HEK293 (cell line): ENCODE measurements at regions not wholly inside any gene's neighbourhood (a gene's known extent, or its start where the extent isn't known, plus 50 kb on each side); places are given as distances from the start of the nearest gene placed in this dataset.

Experiments
- CTCF ChIA-PET: fragments of 350-600 bp; formaldehyde crosslinking; extraction: SDS; loops from one replicate; lab custom pipeline; 2021; ENCODE audit warnings: antibody characterized with exemption; lab: Yijun Ruan, JAX
- POLR2A ChIA-PET: fragments of 300-600 bp; formaldehyde crosslinking; extraction: SDS; loops from one replicate; lab custom pipeline; 2020; ENCODE audit warnings: antibody characterized with exemption, inconsistent platforms; lab: Yijun Ruan, JAX
- H3K27ac ChIP-seq: fragments of 200-500 bp; sonication (Bioruptor generic); 2 replicates; pipeline ENCODE4 v1.5.1; 2014; ENCODE audit warnings: low read depth, low read length, control low read depth, inconsistent platforms; ENCODE audit errors: extremely low read depth
- H3K36me3 ChIP-seq, 2 experiments: fragments of 200-500 bp in 1 of 2; sonication (Bioruptor generic) in 1 of 2; 1 replicate in 1 of 2; 2 replicates in 1 of 2; pipeline ENCODE4 v1.5.1; 2014 to 2017; ENCODE audit warnings: inconsistent platforms in 2 of 2, low read length in 2 of 2; ENCODE audit not compliant: control insufficient read depth in 2 of 2, insufficient read depth in 1 of 2
- H3K4me1 ChIP-seq: fragments of 200-500 bp; sonication (Bioruptor generic); 2 replicates; pipeline ENCODE4 v1.5.1; 2014; ENCODE audit warnings: mild to moderate bottlenecking, low read length, inconsistent platforms; ENCODE audit not compliant: control insufficient read depth, insufficient read depth
- H3K4me3 ChIP-seq: 2 replicates; pipeline ENCODE4 v1.5.1; 2011; ENCODE audit warnings: low read depth, mild to moderate bottlenecking, control low read depth, low read length, moderate library complexity
- H3K9me3 ChIP-seq: fragments of 200-500 bp; sonication (Bioruptor generic); 2 replicates; pipeline ENCODE4 v1.5.1; 2014; ENCODE audit warnings: low read depth, low read length, inconsistent platforms; ENCODE audit not compliant: control insufficient read depth, insufficient read depth
- OSR2 ChIP-seq: fragments of 450-650 bp; formaldehyde crosslinking; IDR thresholded peaks from 2 replicates; pipeline ENCODE4 v1.5.1; 2016; ENCODE audit warnings: missing biosample characterization, missing genetic modification characterization
- OVOL3 ChIP-seq: fragments of 450-650 bp; formaldehyde crosslinking; IDR thresholded peaks from 2 replicates; pipeline ENCODE4 v1.5.1; 2016; ENCODE audit warnings: missing biosample characterization, missing genetic modification characterization
- RBAK ChIP-seq: fragments of 450-650 bp; formaldehyde crosslinking; IDR thresholded peaks from 2 replicates; pipeline ENCODE4 v1.5.1; 2016; ENCODE audit warnings: missing biosample characterization, missing genetic modification characterization
- ZBTB20 ChIP-seq: fragments of 450-650 bp; formaldehyde crosslinking; IDR thresholded peaks from 2 replicates; pipeline ENCODE4 v1.5.1; 2016; ENCODE audit warnings: missing biosample characterization, missing genetic modification characterization
- ZEB2 ChIP-seq: fragments of 450-650 bp; formaldehyde crosslinking; IDR thresholded peaks from 2 replicates; pipeline ENCODE4 v1.5.1; 2016; ENCODE audit warnings: missing biosample characterization, missing genetic modification characterization
- ZFP3 ChIP-seq: fragments of 450-650 bp; formaldehyde crosslinking; IDR thresholded peaks from 2 replicates; pipeline ENCODE4 v1.5.1; 2016; ENCODE audit warnings: low read depth, missing biosample characterization, missing genetic modification characterization
- ZNF112 ChIP-seq: fragments of 450-650 bp; formaldehyde crosslinking; IDR thresholded peaks from 2 replicates; pipeline ENCODE4 v1.5.0; 2017; ENCODE audit warnings: missing biosample characterization, missing genetic modification characterization
- ZNF16 ChIP-seq: fragments of 450-650 bp; formaldehyde crosslinking; IDR thresholded peaks from 2 replicates; pipeline ENCODE4 v1.5.1; 2016; ENCODE audit warnings: low read depth, missing biosample characterization, missing genetic modification characterization
- ZNF266 ChIP-seq: fragments of 450-650 bp; formaldehyde crosslinking; IDR thresholded peaks from 2 replicates; pipeline ENCODE4 v1.5.1; 2016; ENCODE audit warnings: missing biosample characterization, missing genetic modification characterization, low read depth
- ZNF37A ChIP-seq: fragments of 450-650 bp; IDR thresholded peaks from 2 replicates; pipeline ENCODE4 v1.5.1; 2018; ENCODE audit warnings: missing biosample characterization, missing genetic modification characterization
- ZNF426 ChIP-seq: fragments of 450-650 bp; formaldehyde crosslinking; IDR thresholded peaks from 2 replicates; pipeline ENCODE4 v1.5.1; 2017; ENCODE audit warnings: missing biosample characterization, missing genetic modification characterization, mild to moderate bottlenecking, inconsistent platforms, moderate library complexity
- ZNF48 ChIP-seq: fragments of 450-650 bp; formaldehyde crosslinking; IDR thresholded peaks from 2 replicates; pipeline ENCODE4 v1.5.1; 2016; ENCODE audit warnings: missing biosample characterization, missing genetic modification characterization
- ZNF670 ChIP-seq: fragments of 450-650 bp; formaldehyde crosslinking; IDR thresholded peaks from 2 replicates; pipeline ENCODE4 v1.5.1; 2016; ENCODE audit warnings: missing biosample characterization, missing genetic modification characterization, low read depth
- ZNF747 ChIP-seq: fragments of 450-650 bp; formaldehyde crosslinking; IDR thresholded peaks from 2 replicates; pipeline ENCODE4 v1.5.1; 2016; ENCODE audit warnings: missing biosample characterization, missing genetic modification characterization
- ZNF76 ChIP-seq: fragments of 450-650 bp; formaldehyde crosslinking; IDR thresholded peaks from 2 replicates; pipeline ENCODE4; 2016; ENCODE audit warnings: low read depth, missing biosample characterization, missing genetic modification characterization, borderline replicate concordance
- ZNF791 ChIP-seq: fragments of 450-650 bp; formaldehyde crosslinking; IDR thresholded peaks from 2 replicates; pipeline ENCODE4 v1.5.1; 2016; ENCODE audit warnings: missing biosample characterization, missing genetic modification characterization
- TF ChIP-seq, protein P1 (sequence below): fragments of 450-650 bp; formaldehyde crosslinking; IDR thresholded peaks from 2 replicates; pipeline ENCODE4 v1.5.1; 2016; ENCODE audit warnings: missing biosample characterization, missing genetic modification characterization
- TF ChIP-seq, protein P2 (sequence below): fragments of 450-650 bp; IDR thresholded peaks from 2 replicates; pipeline ENCODE4 v1.5.1; 2018; ENCODE audit warnings: missing biosample characterization, mild to moderate bottlenecking, missing genetic modification characterization
- TF ChIP-seq, protein P3 (sequence below): fragments of 450-650 bp; formaldehyde crosslinking; IDR thresholded peaks from 2 replicates; pipeline ENCODE4 v1.5.1; 2016; ENCODE audit warnings: missing biosample characterization, missing genetic modification characterization
- TF ChIP-seq, protein P4 (sequence below): fragments of 450-650 bp; formaldehyde crosslinking; IDR thresholded peaks from 2 replicates; pipeline ENCODE4 v1.5.1; 2016; ENCODE audit warnings: missing biosample characterization, missing genetic modification characterization, borderline replicate concordance

DNA sequence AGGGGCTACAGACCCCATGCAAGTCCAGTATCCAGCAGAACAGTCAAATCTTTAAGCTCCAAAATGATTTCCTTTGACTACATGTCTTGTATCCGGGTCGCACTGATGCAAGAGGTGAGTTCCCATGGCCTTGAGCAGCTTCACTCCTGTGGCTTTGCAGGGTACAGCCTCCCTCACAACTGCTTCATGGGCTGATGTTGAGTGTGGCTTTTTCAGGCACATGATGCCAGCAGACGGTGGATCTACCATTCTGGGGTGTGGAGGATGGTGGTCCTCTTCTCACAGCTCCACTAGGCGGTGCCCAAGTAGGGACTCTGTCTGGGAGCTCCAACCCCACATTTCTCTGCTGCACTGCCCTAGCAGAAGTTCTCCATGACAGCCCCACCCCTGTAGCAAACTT is 208.4 kb downstream of the INSIG2 start (continued):
- TF ChIP-seq, protein P1, sequence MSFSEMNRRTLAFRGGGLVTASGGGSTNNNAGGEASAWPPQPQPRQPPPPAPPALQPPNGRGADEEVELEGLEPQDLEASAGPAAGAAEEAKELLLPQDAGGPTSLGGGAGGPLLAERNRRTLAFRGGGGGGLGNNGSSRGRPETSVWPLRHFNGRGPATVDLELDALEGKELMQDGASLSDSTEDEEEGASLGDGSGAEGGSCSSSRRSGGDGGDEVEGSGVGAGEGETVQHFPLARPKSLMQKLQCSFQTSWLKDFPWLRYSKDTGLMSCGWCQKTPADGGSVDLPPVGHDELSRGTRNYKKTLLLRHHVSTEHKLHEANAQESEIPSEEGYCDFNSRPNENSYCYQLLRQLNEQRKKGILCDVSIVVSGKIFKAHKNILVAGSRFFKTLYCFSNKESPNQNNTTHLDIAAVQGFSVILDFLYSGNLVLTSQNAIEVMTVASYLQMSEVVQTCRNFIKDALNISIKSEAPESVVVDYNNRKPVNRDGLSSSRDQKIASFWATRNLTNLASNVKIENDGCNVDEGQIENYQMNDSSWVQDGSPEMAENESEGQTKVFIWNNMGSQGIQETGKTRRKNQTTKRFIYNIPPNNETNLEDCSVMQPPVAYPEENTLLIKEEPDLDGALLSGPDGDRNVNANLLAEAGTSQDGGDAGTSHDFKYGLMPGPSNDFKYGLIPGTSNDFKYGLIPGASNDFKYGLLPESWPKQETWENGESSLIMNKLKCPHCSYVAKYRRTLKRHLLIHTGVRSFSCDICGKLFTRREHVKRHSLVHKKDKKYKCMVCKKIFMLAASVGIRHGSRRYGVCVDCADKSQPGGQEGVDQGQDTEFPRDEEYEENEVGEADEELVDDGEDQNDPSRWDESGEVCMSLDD, result no peak
- TF ChIP-seq ZNF16 (tag by site-specific recombination) (no peak), ZEB2 (tag by site-specific recombination) (no peak), RBAK (tag by site-specific recombination) (no peak), ZBTB20 (tag by site-specific recombination) (no peak), OSR2 (tag by site-specific recombination) (no peak)
- TF ChIP-seq, protein P2, sequence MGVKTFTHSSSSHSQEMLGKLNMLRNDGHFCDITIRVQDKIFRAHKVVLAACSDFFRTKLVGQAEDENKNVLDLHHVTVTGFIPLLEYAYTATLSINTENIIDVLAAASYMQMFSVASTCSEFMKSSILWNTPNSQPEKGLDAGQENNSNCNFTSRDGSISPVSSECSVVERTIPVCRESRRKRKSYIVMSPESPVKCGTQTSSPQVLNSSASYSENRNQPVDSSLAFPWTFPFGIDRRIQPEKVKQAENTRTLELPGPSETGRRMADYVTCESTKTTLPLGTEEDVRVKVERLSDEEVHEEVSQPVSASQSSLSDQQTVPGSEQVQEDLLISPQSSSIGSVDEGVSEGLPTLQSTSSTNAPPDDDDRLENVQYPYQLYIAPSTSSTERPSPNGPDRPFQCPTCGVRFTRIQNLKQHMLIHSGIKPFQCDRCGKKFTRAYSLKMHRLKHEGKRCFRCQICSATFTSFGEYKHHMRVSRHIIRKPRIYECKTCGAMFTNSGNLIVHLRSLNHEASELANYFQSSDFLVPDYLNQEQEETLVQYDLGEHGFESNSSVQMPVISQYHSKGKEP (tag by site-specific recombination), result no peak

DNA sequence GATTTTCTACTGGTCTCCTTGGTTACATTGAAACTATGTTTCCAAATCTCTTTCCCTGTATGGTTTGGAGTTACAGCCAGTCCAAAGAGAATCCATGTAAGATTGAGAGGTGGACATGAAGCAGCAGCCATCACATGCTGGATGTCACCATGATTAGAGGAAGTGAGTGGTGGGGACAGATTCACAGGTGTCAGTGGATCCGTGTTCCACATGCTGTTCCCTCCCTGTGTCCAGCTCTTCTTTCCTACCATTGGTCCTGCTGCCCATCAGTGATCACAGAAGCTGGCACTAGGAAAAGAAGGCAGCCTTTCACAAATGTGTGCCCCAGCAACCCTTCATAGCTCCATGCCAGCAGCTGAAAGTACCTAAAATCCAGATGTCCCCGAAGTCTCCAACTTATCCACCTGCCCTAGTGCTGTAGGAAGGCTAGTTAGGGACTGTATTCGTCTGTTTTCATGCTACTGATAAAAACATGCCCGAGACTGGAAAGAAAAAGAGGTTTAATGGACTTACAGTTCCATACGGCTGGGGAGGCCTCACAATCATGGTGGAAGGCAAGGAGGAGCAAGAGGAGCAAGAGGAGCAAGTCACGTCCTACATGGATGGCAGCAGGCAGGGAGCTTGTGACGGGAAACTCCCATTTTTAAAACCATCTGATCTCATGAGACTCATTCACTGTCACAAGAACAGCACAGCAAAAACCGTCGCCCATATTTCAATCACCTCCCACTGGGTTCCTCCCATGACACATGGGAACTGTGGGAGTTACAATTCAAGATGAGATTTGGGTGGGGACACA is 207.5 kb downstream of the INSIG2 start:
- H3K9me3 ChIP-seq, result no peaks in the 10 kb centered on the region
- H3K4me1 ChIP-seq, result 0 out of 2 replicates have a peak, but pooled peaks cover 2% of the 10 kb centered on the region
- ChIA-PET POLR2A (no interaction called here), CTCF (interaction anchor here (1.2 kb wide), 1 partner anchor 11 kb away, joined by 4 read pairs; no protein-coding TSS in a partner anchor)
- no peaks in the 10 kb centered on the region for H3K36me3 ChIP-seq
- H3K27ac ChIP-seq, result no peak overlapping the region
- no peak overlapping the region for H3K4me3 ChIP-seq
- TF ChIP-seq OVOL3 (tag by site-specific recombination) (no peak), ZNF670 (tag by site-specific recombination) (no peak), ZNF37A (tag by site-specific recombination) (no peak), ZBTB20 (tag by site-specific recombination) (no peak), ZNF76 (tag by site-specific recombination) (no peak), ZNF747 (tag by site-specific recombination) (no peak), ZNF791 (tag by site-specific recombination) (no peak), ZFP3 (no peak), ZNF426 (tag by site-specific recombination) (no peak), ZNF48 (tag by site-specific recombination) (no peak), ZNF112 (tag by site-specific recombination) (no peak), ZNF266 (no peak)
- TF ChIP-seq, protein P3, sequence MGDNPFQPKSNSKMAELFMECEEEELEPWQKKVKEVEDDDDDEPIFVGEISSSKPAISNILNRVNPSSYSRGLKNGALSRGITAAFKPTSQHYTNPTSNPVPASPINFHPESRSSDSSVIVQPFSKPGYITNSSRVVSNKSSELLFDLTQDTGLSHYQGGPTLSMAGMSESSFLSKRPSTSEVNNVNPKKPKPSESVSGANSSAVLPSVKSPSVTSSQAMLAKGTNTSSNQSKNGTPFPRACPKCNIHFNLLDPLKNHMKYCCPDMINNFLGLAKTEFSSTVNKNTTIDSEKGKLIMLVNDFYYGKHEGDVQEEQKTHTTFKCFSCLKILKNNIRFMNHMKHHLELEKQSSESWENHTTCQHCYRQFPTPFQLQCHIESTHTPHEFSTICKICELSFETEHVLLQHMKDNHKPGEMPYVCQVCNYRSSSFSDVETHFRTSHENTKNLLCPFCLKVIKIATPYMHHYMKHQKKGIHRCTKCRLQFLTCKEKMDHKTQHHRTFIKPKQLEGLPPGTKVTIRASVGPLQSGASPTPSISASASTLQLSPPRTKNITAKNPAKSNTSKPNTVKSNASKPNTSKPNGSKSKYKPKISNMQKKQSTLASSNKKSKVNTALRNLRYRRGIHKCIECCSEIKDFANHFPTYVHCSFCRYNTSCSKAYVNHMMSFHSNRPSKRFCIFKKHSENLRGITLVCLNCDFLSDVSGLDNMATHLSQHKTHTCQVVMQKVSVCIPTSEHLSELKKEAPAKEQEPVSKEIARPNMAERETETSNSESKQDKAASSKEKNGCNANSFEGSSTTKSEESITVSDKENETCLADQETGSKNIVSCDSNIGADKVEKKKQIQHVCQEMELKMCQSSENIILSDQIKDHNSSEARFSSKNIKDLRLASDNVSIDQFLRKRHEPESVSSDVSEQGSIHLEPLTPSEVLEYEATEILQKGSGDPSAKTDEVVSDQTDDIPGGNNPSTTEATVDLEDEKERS, result no peak
- TF ChIP-seq, protein P4, sequence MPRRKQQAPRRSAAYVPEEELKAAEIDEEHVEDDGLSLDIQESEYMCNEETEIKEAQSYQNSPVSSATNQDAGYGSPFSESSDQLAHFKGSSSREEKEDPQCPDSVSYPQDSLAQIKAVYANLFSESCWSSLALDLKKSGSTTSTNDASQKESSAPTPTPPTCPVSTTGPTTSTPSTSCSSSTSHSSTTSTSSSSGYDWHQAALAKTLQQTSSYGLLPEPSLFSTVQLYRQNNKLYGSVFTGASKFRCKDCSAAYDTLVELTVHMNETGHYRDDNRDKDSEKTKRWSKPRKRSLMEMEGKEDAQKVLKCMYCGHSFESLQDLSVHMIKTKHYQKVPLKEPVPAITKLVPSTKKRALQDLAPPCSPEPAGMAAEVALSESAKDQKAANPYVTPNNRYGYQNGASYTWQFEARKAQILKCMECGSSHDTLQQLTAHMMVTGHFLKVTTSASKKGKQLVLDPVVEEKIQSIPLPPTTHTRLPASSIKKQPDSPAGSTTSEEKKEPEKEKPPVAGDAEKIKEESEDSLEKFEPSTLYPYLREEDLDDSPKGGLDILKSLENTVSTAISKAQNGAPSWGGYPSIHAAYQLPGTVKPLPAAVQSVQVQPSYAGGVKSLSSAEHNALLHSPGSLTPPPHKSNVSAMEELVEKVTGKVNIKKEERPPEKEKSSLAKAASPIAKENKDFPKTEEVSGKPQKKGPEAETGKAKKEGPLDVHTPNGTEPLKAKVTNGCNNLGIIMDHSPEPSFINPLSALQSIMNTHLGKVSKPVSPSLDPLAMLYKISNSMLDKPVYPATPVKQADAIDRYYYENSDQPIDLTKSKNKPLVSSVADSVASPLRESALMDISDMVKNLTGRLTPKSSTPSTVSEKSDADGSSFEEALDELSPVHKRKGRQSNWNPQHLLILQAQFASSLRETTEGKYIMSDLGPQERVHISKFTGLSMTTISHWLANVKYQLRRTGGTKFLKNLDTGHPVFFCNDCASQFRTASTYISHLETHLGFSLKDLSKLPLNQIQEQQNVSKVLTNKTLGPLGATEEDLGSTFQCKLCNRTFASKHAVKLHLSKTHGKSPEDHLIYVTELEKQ, result no peak
